Calu3 (cell line): ENCODE measurements at regions not wholly inside any gene's neighbourhood (a gene's known extent, or its start where the extent isn't known, plus 50 kb on each side); places are given as distances from the start of the nearest gene placed in this dataset.
A peak's percentile ranks its signal among the peaks of the same experiment; 100 is the strongest.

Source experiments
- BruUV-seq: library from RNA; stranded (reverse); fragments of 400-500 nt; replicated peaks from 2 replicates; lab custom pipeline; 2021; lab: Mats Ljungman, UMichigan
- CTCF ChIA-PET: fragments of 300-600 bp; sonication (Branson Sonifier 250); formaldehyde crosslinking; loops from one replicate; lab custom pipeline; 2022; ENCODE audit warnings: antibody characterized with exemption; lab: Charles Lee
- DNase-seq: peaks from one replicate; pipeline ENCODE4 v3.0.0; 2022
- H3K27ac Mint-ChIP-seq: one replicate; pipeline ENCODE4 v1.8.0; 2022; ENCODE audit warnings: mixed read lengths; ENCODE audit not compliant: unreplicated experiment
- H3K27me3 Mint-ChIP-seq: one replicate; pipeline ENCODE4 v1.8.0; 2022; ENCODE audit warnings: mixed read lengths; ENCODE audit not compliant: unreplicated experiment
- H3K36me3 Mint-ChIP-seq: one replicate; pipeline ENCODE4 v1.8.0; 2022; ENCODE audit warnings: mild to moderate bottlenecking, moderate library complexity, mixed read lengths; ENCODE audit not compliant: insufficient read depth, unreplicated experiment
- H3K4me1 Mint-ChIP-seq: one replicate; pipeline ENCODE4 v1.8.0; 2022; ENCODE audit warnings: mild to moderate bottlenecking, low read depth, mixed read lengths; ENCODE audit not compliant: unreplicated experiment
- H3K4me3 Mint-ChIP-seq: one replicate; pipeline ENCODE4 v1.8.0; 2022; ENCODE audit warnings: mild to moderate bottlenecking, low read depth, moderate library complexity, mixed read lengths; ENCODE audit not compliant: unreplicated experiment
- H3K9me3 Mint-ChIP-seq: one replicate; pipeline ENCODE4 v1.8.0; 2022; ENCODE audit warnings: low read depth, mixed read lengths; ENCODE audit not compliant: unreplicated experiment
- intact Hi-C: fragments of 100-400 bp; cut with micrococcal nuclease; formaldehyde crosslinking; loops from one replicate; pipeline ENCODE4 v1.10.0; 2022; ENCODE audit not compliant: unreplicated experiment
- TF ChIP-seq, protein P1 (sequence below): fragments of 200-600 bp; IDR thresholded peaks from one replicate; pipeline ENCODE4 v1.8.0; 2022; ENCODE audit warnings: antibody characterized with exemption; ENCODE audit not compliant: unreplicated experiment

DNA sequence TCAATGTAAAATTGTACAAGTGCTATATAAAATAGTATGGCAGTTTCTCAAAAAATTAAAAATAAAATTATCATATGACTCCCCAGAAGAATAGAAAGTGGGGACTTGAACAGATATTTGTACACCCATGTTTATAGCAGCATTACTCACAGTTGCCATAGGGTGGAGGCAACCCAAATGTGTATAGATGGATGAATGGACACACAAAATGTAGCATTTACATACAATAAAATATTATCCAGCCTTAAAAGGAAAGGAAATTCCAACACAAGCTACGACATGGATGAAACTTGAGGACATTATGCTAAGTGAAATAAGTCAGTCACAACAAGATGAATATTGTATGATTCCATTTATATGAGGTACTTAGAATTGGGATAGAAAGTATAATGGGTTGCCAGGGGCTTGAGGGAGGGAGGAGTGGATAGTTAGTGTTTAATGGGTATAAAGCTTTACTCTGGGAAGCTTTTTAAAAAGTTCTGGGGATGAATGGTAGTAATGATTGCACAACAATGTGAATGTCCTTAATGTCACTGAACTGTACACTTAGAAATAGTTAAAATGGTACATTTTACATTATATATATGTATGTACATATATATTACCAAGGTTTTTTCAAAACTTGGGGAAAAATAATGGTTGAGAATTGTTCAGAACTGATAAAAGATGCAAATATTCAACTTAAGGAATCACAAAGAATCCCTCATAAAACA lies 53.0 kb upstream of the ADORA3 start:
- TF ChIP-seq, protein P1, sequence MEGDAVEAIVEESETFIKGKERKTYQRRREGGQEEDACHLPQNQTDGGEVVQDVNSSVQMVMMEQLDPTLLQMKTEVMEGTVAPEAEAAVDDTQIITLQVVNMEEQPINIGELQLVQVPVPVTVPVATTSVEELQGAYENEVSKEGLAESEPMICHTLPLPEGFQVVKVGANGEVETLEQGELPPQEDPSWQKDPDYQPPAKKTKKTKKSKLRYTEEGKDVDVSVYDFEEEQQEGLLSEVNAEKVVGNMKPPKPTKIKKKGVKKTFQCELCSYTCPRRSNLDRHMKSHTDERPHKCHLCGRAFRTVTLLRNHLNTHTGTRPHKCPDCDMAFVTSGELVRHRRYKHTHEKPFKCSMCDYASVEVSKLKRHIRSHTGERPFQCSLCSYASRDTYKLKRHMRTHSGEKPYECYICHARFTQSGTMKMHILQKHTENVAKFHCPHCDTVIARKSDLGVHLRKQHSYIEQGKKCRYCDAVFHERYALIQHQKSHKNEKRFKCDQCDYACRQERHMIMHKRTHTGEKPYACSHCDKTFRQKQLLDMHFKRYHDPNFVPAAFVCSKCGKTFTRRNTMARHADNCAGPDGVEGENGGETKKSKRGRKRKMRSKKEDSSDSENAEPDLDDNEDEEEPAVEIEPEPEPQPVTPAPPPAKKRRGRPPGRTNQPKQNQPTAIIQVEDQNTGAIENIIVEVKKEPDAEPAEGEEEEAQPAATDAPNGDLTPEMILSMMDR = no peak
- no TSS peak for BruUV-seq
- intact Hi-C loops = no loop called here
- H3K27me3 Mint-ChIP-seq = no peaks in the 10 kb centered on the region
- DNase-seq = no peak
- CTCF ChIA-PET = no interaction called here
- no peak overlapping the region for H3K4me3 Mint-ChIP-seq
- H3K9me3 Mint-ChIP-seq = no peaks in the 10 kb centered on the region
- H3K4me1 Mint-ChIP-seq = no peaks in the 10 kb centered on the region
- no peaks in the 10 kb centered on the region for H3K36me3 Mint-ChIP-seq
- no peak overlapping the region for H3K27ac Mint-ChIP-seq

DNA sequence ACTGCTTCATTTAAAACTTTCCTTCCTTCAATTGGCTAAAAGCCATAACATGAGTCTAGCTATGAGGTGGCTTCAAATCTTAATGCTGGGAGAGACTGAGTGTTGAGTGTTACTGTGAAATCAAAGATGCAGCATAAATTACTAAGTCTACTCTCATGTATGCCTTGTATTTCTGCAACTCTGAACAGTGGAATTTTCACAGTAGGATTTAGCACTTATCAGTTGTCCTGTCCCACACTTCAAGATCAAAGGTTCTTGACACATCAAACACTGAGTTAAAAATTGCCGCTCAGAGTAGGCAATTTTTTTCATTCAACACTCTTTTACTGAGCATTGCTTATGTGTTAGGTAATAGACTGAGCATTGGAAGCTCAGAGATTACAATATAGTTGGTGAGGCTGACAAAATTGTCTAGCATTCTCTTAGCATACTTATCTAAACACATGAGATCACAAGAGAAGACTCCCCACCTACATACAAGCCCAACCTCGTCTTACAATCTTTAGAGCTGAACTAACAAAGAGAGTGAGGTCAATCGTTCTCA lies 56.4 kb upstream of the ADORA3 start:
- H3K4me3 Mint-ChIP-seq = no peak overlapping the region
- no peaks in the 10 kb centered on the region for H3K9me3 Mint-ChIP-seq
- no TSS peak for BruUV-seq
- TF ChIP-seq, protein P1 = no peak
- no peaks in the 10 kb centered on the region for H3K4me1 Mint-ChIP-seq
- no peak for DNase-seq
- intact Hi-C loops = no loop called here
- CTCF ChIA-PET = no interaction called here
- H3K27me3 Mint-ChIP-seq = no peaks in the 10 kb centered on the region
- H3K36me3 Mint-ChIP-seq = no peaks in the 10 kb centered on the region
- no peak overlapping the region for H3K27ac Mint-ChIP-seq

DNA sequence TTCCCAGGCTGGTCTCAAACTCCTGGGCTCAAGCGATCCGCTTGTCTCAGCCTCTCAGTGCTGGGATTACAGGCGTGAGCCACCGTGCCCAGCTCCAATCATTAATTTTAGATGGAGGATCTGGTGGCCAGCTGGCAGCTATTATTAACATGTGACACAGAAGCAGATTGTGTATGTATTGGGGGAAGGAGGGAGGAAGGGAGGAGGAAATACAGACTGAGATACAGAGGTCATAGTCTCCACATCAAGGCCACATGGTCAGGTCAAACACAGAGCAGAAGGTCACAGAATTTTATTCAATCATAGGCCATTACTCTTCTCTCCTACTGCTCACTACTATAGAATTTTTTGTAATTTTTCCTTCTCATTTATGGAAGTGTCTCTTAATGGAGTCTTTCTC lies 57.9 kb upstream of the ADORA3 start:
- TF ChIP-seq, protein P1 = no peak
- Mint-ChIP-seq H3K4me3 (no peak overlapping the region), H3K36me3 (no peaks in the 10 kb centered on the region), H3K27me3 (no peaks in the 10 kb centered on the region), H3K4me1 (no peaks in the 10 kb centered on the region), H3K27ac (no peak overlapping the region), H3K9me3 (no peaks in the 10 kb centered on the region)
- intact Hi-C loops = no loop called here
- CTCF ChIA-PET = no interaction called here
- no TSS peak for BruUV-seq
- DNase-seq = no peak

DNA sequence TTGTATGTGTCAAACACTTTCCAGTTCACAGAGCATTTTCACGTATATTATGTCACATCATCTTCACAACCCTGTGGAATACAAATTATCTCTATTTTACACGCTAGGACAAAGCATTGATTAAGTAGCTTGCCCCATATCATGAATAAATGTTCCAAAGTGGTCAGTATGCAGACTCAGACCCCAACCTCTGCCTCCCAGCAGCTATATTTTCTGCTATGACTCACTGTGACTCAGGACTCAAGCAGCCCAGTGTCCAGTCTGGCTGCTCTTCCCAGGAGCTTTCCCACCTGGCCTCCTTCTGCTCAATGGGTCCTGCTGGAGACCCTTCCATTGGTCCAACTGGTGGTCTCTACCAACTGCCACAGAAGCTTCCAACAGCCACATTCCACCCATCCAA lies 56.0 kb upstream of the RAP1A start:
- H3K27ac Mint-ChIP-seq = no peak overlapping the region
- intact Hi-C loops = no loop called here
- no peaks in the 10 kb centered on the region for H3K36me3 Mint-ChIP-seq
- peak; percentile 2 for DNase-seq
- no peaks in the 10 kb centered on the region for H3K4me1 Mint-ChIP-seq
- no peak overlapping the region for H3K4me3 Mint-ChIP-seq
- no TSS peak for BruUV-seq
- H3K27me3 Mint-ChIP-seq = no peaks in the 10 kb centered on the region
- TF ChIP-seq, protein P1 = no peak
- CTCF ChIA-PET = no interaction called here
- no peaks in the 10 kb centered on the region for H3K9me3 Mint-ChIP-seq
